SK-N-SH treated with all-trans-retinoic acid at 6 μM for 48 hours (cell line): ENCODE measurements at regions not wholly inside any gene's neighbourhood (a gene's known extent, or its start where the extent isn't known, plus 50 kb on each side); places are given as distances from the start of the nearest gene placed in this dataset.

Experiments
- GLIS3 ChIP-seq: fragments of 250-450 bp; sonication (Bioruptor Pico); IDR thresholded peaks from 2 replicates; pipeline ENCODE4 v1.5.0; 2020; ENCODE audit warnings: mild to moderate bottlenecking, moderate library complexity
- RARB ChIP-seq: fragments of 250-450 bp; sonication (Bioruptor Pico); IDR thresholded peaks from 2 replicates; pipeline ENCODE4 v1.8.0; 2021; ENCODE audit warnings: mild to moderate bottlenecking, moderate library complexity
- ZC3H10 ChIP-seq: fragments of 250-450 bp; sonication (Bioruptor Pico); IDR thresholded peaks from 2 replicates; pipeline ENCODE4 v1.5.1; 2021; ENCODE audit warnings: mild to moderate bottlenecking, moderate library complexity
- ZNF565 ChIP-seq: fragments of 450-650 bp; formaldehyde crosslinking; conservative IDR thresholded peaks from 2 replicates; pipeline ENCODE4 v1.5.0; 2020; ENCODE audit warnings: low read depth, mild to moderate bottlenecking, moderate library complexity
- ZNF70 ChIP-seq: fragments of 450-650 bp; formaldehyde crosslinking; IDR thresholded peaks from 2 replicates; pipeline ENCODE4 v1.5.0; 2020; ENCODE audit warnings: mild to moderate bottlenecking, moderate library complexity
- ZNF8 ChIP-seq: fragments of 450-650 bp; formaldehyde crosslinking; IDR thresholded peaks from 2 replicates; pipeline ENCODE4 v1.5.0; 2020; ENCODE audit warnings: mild to moderate bottlenecking, moderate library complexity
- TF ChIP-seq, protein P1 (sequence below): fragments of 250-450 bp; sonication (Bioruptor Pico); IDR thresholded peaks from 2 replicates; pipeline ENCODE4 v1.8.0; 2020; ENCODE audit warnings: mild to moderate bottlenecking, moderate library complexity, borderline replicate concordance
- TF ChIP-seq, protein P2 (sequence below): fragments of 250-450 bp; sonication (Bioruptor Pico); IDR thresholded peaks from 2 replicates; pipeline ENCODE4 v1.5.1; 2021; ENCODE audit warnings: mild to moderate bottlenecking, moderate library complexity
- TF ChIP-seq, protein P3 (sequence below): fragments of 250-450 bp; sonication (Bioruptor Pico); IDR thresholded peaks from 2 replicates; pipeline ENCODE4 v1.5.1; 2020; ENCODE audit warnings: low read depth, mild to moderate bottlenecking, moderate library complexity

DNA sequence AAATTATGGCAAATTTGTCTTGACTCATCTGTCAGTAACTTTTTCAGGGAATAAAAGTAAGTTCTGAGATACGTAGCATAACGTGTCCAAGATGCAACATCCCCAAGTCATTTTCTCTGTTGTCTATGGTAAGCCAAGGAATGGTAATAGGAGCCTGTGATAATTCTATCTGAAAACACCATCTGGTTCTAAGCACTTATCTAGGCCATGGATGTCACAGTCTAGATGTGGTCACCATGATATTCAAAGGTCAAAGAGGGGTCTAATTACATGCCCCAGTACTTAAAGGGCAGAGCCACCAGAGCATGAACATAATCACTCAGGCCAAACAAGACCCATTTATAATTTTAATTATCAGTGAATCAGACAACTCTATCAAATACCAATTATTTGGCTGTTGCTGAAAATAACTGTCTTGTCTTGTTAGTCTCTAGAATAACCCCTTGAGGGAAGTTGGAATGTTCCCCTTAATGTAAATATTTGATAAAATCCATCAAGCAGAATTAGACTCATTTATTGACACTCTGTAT, 225.1 kb upstream of the MPPED2 start:
- TF ChIP-seq, protein P1, sequence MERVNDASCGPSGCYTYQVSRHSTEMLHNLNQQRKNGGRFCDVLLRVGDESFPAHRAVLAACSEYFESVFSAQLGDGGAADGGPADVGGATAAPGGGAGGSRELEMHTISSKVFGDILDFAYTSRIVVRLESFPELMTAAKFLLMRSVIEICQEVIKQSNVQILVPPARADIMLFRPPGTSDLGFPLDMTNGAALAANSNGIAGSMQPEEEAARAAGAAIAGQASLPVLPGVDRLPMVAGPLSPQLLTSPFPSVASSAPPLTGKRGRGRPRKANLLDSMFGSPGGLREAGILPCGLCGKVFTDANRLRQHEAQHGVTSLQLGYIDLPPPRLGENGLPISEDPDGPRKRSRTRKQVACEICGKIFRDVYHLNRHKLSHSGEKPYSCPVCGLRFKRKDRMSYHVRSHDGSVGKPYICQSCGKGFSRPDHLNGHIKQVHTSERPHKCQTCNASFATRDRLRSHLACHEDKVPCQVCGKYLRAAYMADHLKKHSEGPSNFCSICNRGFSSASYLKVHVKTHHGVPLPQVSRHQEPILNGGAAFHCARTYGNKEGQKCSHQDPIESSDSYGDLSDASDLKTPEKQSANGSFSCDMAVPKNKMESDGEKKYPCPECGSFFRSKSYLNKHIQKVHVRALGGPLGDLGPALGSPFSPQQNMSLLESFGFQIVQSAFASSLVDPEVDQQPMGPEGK (CRISPR knock-in tag) = no peak
- TF ChIP-seq ZC3H10 (CRISPR knock-in tag) (no peak), ZNF565 (CRISPR knock-in tag) (no peak), ZNF8 (CRISPR knock-in tag) (no peak), RARB (CRISPR knock-in tag) (no peak), ZNF70 (CRISPR knock-in tag) (no peak), GLIS3 (CRISPR knock-in tag) (no peak)
- TF ChIP-seq, protein P2, sequence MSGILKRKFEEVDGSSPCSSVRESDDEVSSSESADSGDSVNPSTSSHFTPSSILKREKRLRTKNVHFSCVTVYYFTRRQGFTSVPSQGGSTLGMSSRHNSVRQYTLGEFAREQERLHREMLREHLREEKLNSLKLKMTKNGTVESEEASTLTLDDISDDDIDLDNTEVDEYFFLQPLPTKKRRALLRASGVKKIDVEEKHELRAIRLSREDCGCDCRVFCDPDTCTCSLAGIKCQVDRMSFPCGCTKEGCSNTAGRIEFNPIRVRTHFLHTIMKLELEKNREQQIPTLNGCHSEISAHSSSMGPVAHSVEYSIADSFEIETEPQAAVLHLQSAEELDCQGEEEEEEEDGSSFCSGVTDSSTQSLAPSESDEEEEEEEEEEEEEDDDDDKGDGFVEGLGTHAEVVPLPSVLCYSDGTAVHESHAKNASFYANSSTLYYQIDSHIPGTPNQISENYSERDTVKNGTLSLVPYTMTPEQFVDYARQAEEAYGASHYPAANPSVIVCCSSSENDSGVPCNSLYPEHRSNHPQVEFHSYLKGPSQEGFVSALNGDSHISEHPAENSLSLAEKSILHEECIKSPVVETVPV = no peak
- TF ChIP-seq, protein P3, sequence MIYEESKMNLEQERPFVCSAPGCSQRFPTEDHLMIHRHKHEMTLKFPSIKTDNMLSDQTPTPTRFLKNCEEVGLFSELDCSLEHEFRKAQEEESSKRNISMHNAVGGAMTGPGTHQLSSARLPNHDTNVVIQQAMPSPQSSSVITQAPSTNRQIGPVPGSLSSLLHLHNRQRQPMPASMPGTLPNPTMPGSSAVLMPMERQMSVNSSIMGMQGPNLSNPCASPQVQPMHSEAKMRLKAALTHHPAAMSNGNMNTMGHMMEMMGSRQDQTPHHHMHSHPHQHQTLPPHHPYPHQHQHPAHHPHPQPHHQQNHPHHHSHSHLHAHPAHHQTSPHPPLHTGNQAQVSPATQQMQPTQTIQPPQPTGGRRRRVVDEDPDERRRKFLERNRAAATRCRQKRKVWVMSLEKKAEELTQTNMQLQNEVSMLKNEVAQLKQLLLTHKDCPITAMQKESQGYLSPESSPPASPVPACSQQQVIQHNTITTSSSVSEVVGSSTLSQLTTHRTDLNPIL (CRISPR knock-in tag) = no peak
